ENCODE measurements at regions not wholly inside any gene's neighbourhood (a gene's known extent, or its start where the extent isn't known, plus 50 kb on each side); places are given as distances from the start of the nearest gene placed in this dataset.

- Mint-ChIP-seq H3K36me3 (peaks cover 0 to 5% of the 10 kb centered on the region in 2 donors), H3K27ac (no peak overlapping the region), H3K9me3 (peaks cover 14 to 17% of the 10 kb centered on the region in 2 donors)
- ATAC-seq (no peak), DNase-seq (ENCODE audit: low spot score in 2 of 2) (no peak)
These were observed 1124.1 kb upstream of the CDH2 start for GRCh38 chr18:29301048-29301447.

GRCh38 chr18:29285471-29285870, 1108.5 kb upstream of the CDH2 start:
- Mint-ChIP-seq H3K36me3 (peaks cover 0 to 4% of the 10 kb centered on the region in 2 donors), H3K27ac (no peak overlapping the region), H3K9me3 (peaks cover 18 to 35% of the 10 kb centered on the region in 2 donors)
- no peak for DNase-seq (ENCODE audit: low spot score in 2 of 2)
- no peak for ATAC-seq

GRCh38 chr18:29271501-29271900, 1094.6 kb upstream of the CDH2 start:
- Mint-ChIP-seq H3K36me3 (no peaks in the 10 kb centered on the region), H3K9me3 (peaks cover 21 to 28% of the 10 kb centered on the region in 2 donors), H3K27ac (no peak overlapping the region)
- DNase-seq (ENCODE audit: low spot score in 2 of 2) (no peak), ATAC-seq (no peak)

- no peak for DNase-seq (ENCODE audit: low spot score in 2 of 2)
- Mint-ChIP-seq H3K9me3 (peaks cover 24 to 27% of the 10 kb centered on the region in 2 donors), H3K27ac (no peak overlapping the region), H3K36me3 (no peaks in the 10 kb centered on the region)
- ATAC-seq, result no peak
These were observed 1082.9 kb upstream of the CDH2 start for GRCh38 chr18:29259838-29260237.

- ATAC-seq (no peak), DNase-seq (ENCODE audit: low spot score in 2 of 2) (no peak)
- Mint-ChIP-seq H3K9me3 (peaks cover 11 to 25% of the 10 kb centered on the region in 2 donors), H3K27ac (no peak overlapping the region), H3K36me3 (no peaks in the 10 kb centered on the region)
These were observed 1077.2 kb upstream of the CDH2 start for GRCh38 chr18:29254123-29254522.

GRCh38 chr18:29251681-29252080, 1074.8 kb upstream of the CDH2 start:
- DNase-seq (ENCODE audit: low spot score in 2 of 2) (no peak), ATAC-seq (no peak)
- Mint-ChIP-seq H3K36me3 (no peaks in the 10 kb centered on the region), H3K9me3 (peaks cover 16 to 28% of the 10 kb centered on the region in 2 donors), H3K27ac (no peak overlapping the region)

GRCh38 chr18:29250843-29251242, 1073.9 kb upstream of the CDH2 start:
- no peak for ATAC-seq
- no peak for DNase-seq (ENCODE audit: low spot score in 2 of 2)
- Mint-ChIP-seq H3K9me3 (peaks cover 16 to 20% of the 10 kb centered on the region in 2 donors), H3K36me3 (no peaks in the 10 kb centered on the region), H3K27ac (no peak overlapping the region)

GRCh38 chr18:29250259-29250658, 1073.3 kb upstream of the CDH2 start:
- DNase-seq (ENCODE audit: low spot score in 2 of 2) (no peak), ATAC-seq (no peak)
- H3K9me3 Mint-ChIP-seq, result peaks cover 16 to 20% of the 10 kb centered on the region in 2 donors
- H3K36me3 Mint-ChIP-seq, result no peaks in the 10 kb centered on the region
- no peak overlapping the region for H3K27ac Mint-ChIP-seq

GRCh38 chr18:29248805-29249204, 1071.9 kb upstream of the CDH2 start:
- H3K9me3 Mint-ChIP-seq, result peaks cover 16 to 20% of the 10 kb centered on the region in 2 donors
- H3K36me3 Mint-ChIP-seq, result no peaks in the 10 kb centered on the region
- H3K27ac Mint-ChIP-seq, result no peak overlapping the region
- ATAC-seq (no peak), DNase-seq (ENCODE audit: low spot score in 2 of 2) (no peak)

- no peak for DNase-seq (ENCODE audit: low spot score in 2 of 2)
- Mint-ChIP-seq H3K36me3 (peaks cover 0 to 4% of the 10 kb centered on the region in 2 donors), H3K27ac (no peak overlapping the region), H3K9me3 (peaks cover 11 to 25% of the 10 kb centered on the region in 2 donors)
- no peak for ATAC-seq
These were observed 1064.3 kb upstream of the CDH2 start for GRCh38 chr18:29241199-29241598.

- DNase-seq (ENCODE audit: low spot score in 2 of 2), result no peak
- Mint-ChIP-seq H3K9me3 (peaks cover 18 to 36% of the 10 kb centered on the region in 2 donors), H3K27ac (no peak overlapping the region), H3K36me3 (peaks cover 0 to 4% of the 10 kb centered on the region in 2 donors)
- no peak for ATAC-seq
These were observed 1057.8 kb upstream of the CDH2 start for GRCh38 chr18:29234751-29235150.

- H3K9me3 Mint-ChIP-seq, result peaks cover 13 to 19% of the 10 kb centered on the region in 2 donors
- H3K36me3 Mint-ChIP-seq, result no peaks in the 10 kb centered on the region
- DNase-seq (ENCODE audit: low spot score in 2 of 2) (no peak), ATAC-seq (no peak)
- no peak overlapping the region for H3K27ac Mint-ChIP-seq
These were observed 1049.3 kb upstream of the CDH2 start for GRCh38 chr18:29226213-29226612.

- H3K9me3 Mint-ChIP-seq, result peaks cover 10 to 19% of the 10 kb centered on the region in 2 donors
- ATAC-seq, result no peak
- no peak overlapping the region for H3K27ac Mint-ChIP-seq
- no peak for DNase-seq (ENCODE audit: low spot score in 2 of 2)
- H3K36me3 Mint-ChIP-seq, result no peaks in the 10 kb centered on the region
These were observed 1048.4 kb upstream of the CDH2 start for GRCh38 chr18:29225351-29225750.

- Mint-ChIP-seq H3K36me3 (no peaks in the 10 kb centered on the region), H3K9me3 (peaks cover 5 to 8% of the 10 kb centered on the region in 2 donors), H3K27ac (no peak overlapping the region)
- DNase-seq (ENCODE audit: low spot score in 2 of 2) (no peak), ATAC-seq (no peak)
These were observed 1041.2 kb upstream of the CDH2 start for GRCh38 chr18:29218091-29218490.

- no peak overlapping the region for H3K27ac Mint-ChIP-seq
- ATAC-seq, result no peak
- no peaks in the 10 kb centered on the region for H3K36me3 Mint-ChIP-seq
- no peak for DNase-seq (ENCODE audit: low spot score in 2 of 2)
- H3K9me3 Mint-ChIP-seq, result peaks cover 5 to 8% of the 10 kb centered on the region in 2 donors
These were observed 1040.4 kb upstream of the CDH2 start for GRCh38 chr18:29217124-29217915.

- H3K9me3 Mint-ChIP-seq, result peaks cover 26% of the 10 kb centered on the region in 2 donors
These were observed 1021.9 kb upstream of the CDH2 start for GRCh38 chr18:29198834-29199233.

GRCh38 chr18:29196307-29196706, 1019.4 kb upstream of the CDH2 start:
- peaks cover 0 to 4% of the 10 kb centered on the region in 2 donors for H3K36me3 Mint-ChIP-seq
- no peak overlapping the region for H3K27ac Mint-ChIP-seq
- ATAC-seq (no peak), DNase-seq (ENCODE audit: low spot score in 2 of 2) (no peak)
- peaks cover 29 to 33% of the 10 kb centered on the region in 2 donors for H3K9me3 Mint-ChIP-seq

More at GRCh38 chr18:29198834-29199233, 1021.9 kb upstream of the CDH2 start:
- Mint-ChIP-seq H3K36me3 (peaks cover 0 to 4% of the 10 kb centered on the region in 2 donors), H3K27ac (no peak overlapping the region)
- ATAC-seq, result no peak
- no peak for DNase-seq (ENCODE audit: low spot score in 2 of 2)

GRCh38 chr18:29191263-29191662, 1014.3 kb upstream of the CDH2 start:
- ATAC-seq, result no peak
- Mint-ChIP-seq H3K27ac (no peak overlapping the region), H3K9me3 (peaks cover 25 to 30% of the 10 kb centered on the region in 2 donors), H3K36me3 (no peaks in the 10 kb centered on the region)
- DNase-seq (ENCODE audit: low spot score in 2 of 2), result no peak
